ENCODE measurements at regions not wholly inside any gene's neighbourhood (a gene's known extent, or its start where the extent isn't known, plus 50 kb on each side); places are given as distances from the start of the nearest gene placed in this dataset.

DNA sequence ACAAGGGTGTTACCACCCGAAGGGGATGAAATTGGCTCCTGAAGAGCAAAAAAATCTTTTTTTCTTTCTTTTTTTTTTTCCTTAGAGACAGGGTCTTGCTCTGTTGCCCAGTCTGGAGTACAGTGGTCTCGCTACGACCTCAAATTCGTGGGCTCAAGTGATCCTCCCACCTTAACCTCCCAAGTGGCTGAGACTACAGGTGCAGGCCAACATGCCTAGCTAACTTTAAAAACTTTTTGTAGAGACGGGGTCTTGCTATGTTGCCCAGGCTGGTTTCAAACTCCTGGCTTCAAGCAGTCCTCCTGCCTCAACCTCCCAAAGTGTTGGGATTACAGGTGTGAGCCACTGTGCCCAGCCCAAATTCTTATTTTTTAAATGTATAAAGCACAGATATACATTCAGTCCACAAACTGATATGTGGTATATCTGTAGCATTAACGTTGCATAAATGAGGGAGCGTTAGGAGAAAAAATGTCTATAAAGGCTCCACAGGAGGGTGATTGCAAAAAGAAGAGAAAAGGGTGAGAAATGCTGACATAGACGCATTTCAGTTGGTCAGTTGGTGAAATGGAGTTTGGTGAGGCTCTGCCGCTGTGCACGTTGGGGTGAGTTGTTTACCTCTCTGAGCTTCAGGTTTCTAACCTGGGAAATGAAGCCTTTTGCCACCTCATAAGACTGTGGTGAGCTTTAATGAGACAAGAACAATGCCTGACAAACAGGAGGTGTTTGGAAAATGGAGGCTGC lies 100.7 kb upstream of the PODXL start:
- no peak for DNase-seq

GRCh38 chr7:131655866-131656265 lies 99.4 kb upstream of the PODXL start:
- DNase-seq = no peak
- Mint-ChIP-seq H3K27me3 (peaks cover 6% of the 10 kb centered on the region), H3K9me3 (no peaks in the 10 kb centered on the region), H3K27ac (no peak overlapping the region), H3K36me3 (no peaks in the 10 kb centered on the region), H3K4me3 (no peak overlapping the region), H3K4me1 (no peaks in the 10 kb centered on the region)

More for the DNA sequence above, 100.7 kb upstream of the PODXL start:
- Mint-ChIP-seq H3K4me1 (no peaks in the 10 kb centered on the region), H3K4me3 (no peak overlapping the region), H3K27me3 (peaks cover 6% of the 10 kb centered on the region), H3K9me3 (no peaks in the 10 kb centered on the region), H3K27ac (no peak overlapping the region), H3K36me3 (no peaks in the 10 kb centered on the region)

DNA sequence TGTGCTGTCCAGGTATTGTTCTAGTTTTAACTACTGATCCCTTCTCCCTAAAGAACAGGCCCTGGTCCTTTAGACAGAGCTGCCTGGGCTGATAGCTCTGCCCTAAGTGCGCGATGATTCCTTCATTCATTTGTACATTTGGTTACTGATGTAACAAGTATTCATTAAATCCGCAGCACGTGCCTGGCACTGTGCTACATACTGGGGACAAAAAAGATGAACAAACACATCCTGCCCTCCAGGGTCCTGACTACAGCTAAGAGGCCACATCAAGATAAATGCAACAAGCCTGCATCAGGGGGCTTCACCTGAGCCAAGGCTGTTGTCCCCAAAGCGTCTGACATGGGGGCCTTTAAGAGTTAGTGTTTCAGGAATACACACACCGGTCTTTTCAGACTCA lies 99.0 kb upstream of the PODXL start:
- H3K9me3 Mint-ChIP-seq = no peaks in the 10 kb centered on the region

GRCh38 chr7:131654668-131655326 lies 98.4 kb upstream of the PODXL start:
- no peak overlapping the region for H3K27ac Mint-ChIP-seq
- peaks cover 6% of the 10 kb centered on the region for H3K27me3 Mint-ChIP-seq
- no peak overlapping the region for H3K4me3 Mint-ChIP-seq
- no peaks in the 10 kb centered on the region for H3K9me3 Mint-ChIP-seq
- DNase-seq = peak; percentile 81
- H3K36me3 Mint-ChIP-seq = no peaks in the 10 kb centered on the region
- no peaks in the 10 kb centered on the region for H3K4me1 Mint-ChIP-seq

More for the DNA sequence above, 99.0 kb upstream of the PODXL start:
- Mint-ChIP-seq H3K4me1 (no peaks in the 10 kb centered on the region), H3K36me3 (no peaks in the 10 kb centered on the region), H3K27ac (no peak overlapping the region), H3K4me3 (no peak overlapping the region), H3K27me3 (peaks cover 6% of the 10 kb centered on the region)
- no peak for DNase-seq

- H3K36me3 Mint-ChIP-seq = no peaks in the 10 kb centered on the region
- no peak overlapping the region for H3K27ac Mint-ChIP-seq
- no peak overlapping the region for H3K4me3 Mint-ChIP-seq
- H3K9me3 Mint-ChIP-seq = no peaks in the 10 kb centered on the region
- DNase-seq = no peak
- H3K27me3 Mint-ChIP-seq = peaks cover 6% of the 10 kb centered on the region
- no peaks in the 10 kb centered on the region for H3K4me1 Mint-ChIP-seq
Observed at GRCh38 chr7:131654249-131654558, 97.8 kb upstream of the PODXL start.

GRCh38 chr7:131653418-131654248 lies 97.2 kb upstream of the PODXL start:
- Mint-ChIP-seq H3K9me3 (no peaks in the 10 kb centered on the region), H3K4me3 (no peak overlapping the region), H3K27ac (no peak overlapping the region), H3K4me1 (no peaks in the 10 kb centered on the region), H3K27me3 (peaks cover 6% of the 10 kb centered on the region), H3K36me3 (no peaks in the 10 kb centered on the region)
- no peak for DNase-seq

DNA sequence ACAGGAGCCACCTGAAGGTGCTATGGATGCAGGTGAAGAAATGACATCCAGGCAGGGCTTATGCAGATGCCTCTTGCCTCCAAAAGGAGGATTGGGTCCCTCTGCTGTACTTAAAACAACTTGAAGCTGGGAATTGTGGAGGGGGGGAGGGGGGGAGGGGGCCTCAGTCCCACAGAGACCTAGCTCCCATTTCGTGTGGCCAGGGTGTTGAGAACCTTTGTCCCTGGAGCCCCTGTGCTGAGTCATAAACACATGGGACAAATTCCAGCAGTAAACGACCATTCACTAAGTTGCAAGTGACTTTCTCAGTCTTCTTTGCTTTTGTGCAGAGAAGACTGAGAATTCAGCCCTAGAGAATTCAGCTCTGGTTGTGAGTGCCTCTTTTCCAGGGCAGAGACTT lies 96.5 kb upstream of the PODXL start:
- Mint-ChIP-seq H3K36me3 (no peaks in the 10 kb centered on the region), H3K4me1 (no peaks in the 10 kb centered on the region), H3K9me3 (no peaks in the 10 kb centered on the region), H3K27ac (no peak overlapping the region), H3K4me3 (no peak overlapping the region), H3K27me3 (peaks cover 5% of the 10 kb centered on the region)
- no peak for DNase-seq

- Mint-ChIP-seq H3K27me3 (peaks cover 6% of the 10 kb centered on the region), H3K4me3 (no peak overlapping the region), H3K4me1 (no peaks in the 10 kb centered on the region), H3K9me3 (no peaks in the 10 kb centered on the region), H3K27ac (no peak overlapping the region), H3K36me3 (no peaks in the 10 kb centered on the region)
- no peak for DNase-seq
Observed at GRCh38 chr7:131652194-131652593, 95.8 kb upstream of the PODXL start.

DNA sequence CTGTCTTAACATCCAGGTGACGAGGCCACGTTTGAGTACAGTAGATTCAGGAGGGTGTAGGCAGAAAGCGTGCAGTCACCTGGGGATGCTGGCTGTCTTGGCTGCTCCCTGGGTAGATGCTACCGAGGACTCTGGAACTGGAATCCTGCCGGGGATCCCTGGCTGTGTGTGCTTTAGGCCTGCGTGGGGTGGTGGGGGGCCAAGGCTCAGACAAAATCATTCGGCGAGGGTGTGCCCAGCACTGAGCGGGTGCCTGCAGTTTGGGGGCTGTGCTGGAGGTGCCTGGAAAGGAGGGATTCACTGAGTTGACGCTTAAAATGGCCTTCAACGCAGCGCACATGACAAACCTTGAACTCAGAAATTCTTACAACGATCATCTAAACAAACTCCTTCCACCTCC lies 93.5 kb upstream of the PODXL start:
- DNase-seq = no peak
- H3K27me3 Mint-ChIP-seq = peaks cover 6% of the 10 kb centered on the region
- no peaks in the 10 kb centered on the region for H3K36me3 Mint-ChIP-seq
- no peak overlapping the region for H3K4me3 Mint-ChIP-seq
- no peak overlapping the region for H3K27ac Mint-ChIP-seq
- no peaks in the 10 kb centered on the region for H3K9me3 Mint-ChIP-seq
- H3K4me1 Mint-ChIP-seq = no peaks in the 10 kb centered on the region

DNA sequence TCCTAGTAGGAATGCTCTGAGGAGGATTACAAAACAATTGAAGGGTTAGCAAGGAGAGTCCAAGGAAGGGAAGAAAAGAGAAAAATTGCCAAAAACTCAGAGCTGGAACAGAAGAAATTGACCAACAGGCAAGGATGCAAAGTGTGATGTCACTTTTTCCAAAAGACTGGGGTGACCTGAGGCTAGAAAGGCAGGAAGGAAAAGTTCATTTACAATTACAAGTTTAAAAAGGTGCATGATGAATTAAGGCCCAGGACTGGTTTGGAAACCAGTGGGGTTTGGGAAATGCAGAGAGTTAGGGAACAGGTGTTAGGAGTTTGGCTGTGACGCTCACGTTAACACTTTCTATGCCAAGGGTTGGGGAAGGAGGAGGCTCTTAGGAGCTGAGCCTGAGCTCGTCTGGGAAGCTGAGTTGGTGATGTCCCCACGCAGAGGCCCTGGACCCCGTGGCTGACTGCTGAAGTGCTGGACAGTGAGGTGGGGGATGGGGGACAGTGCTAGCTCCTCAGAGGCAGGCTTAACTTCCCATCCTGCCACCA lies 92.6 kb upstream of the PODXL start:
- no peak overlapping the region for H3K27ac Mint-ChIP-seq

DNA sequence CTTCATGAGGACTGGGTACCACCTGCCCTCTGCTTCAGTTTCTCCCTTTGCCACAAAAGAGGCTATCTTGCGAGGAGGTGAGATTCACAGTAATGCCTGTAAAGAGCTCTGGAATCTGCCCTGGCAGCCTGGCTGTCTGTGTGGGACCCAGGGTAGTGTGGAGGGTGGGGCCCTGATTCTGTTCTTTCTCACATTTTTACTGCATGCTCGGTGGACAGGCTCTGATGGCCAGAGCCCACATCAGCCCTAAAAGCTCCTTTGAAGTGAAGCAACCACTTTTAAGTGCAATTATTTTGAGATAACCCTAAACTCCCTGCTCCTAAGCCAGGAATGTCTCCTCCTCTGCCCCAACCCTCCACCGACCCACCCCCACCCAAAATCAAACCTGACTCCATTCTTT lies 92.1 kb upstream of the PODXL start:
- H3K27ac Mint-ChIP-seq = no peak overlapping the region
- H3K36me3 Mint-ChIP-seq = no peaks in the 10 kb centered on the region
- H3K9me3 Mint-ChIP-seq = no peaks in the 10 kb centered on the region
- peaks cover 6% of the 10 kb centered on the region for H3K27me3 Mint-ChIP-seq
- H3K4me1 Mint-ChIP-seq = no peaks in the 10 kb centered on the region
- no peak for DNase-seq
- no peak overlapping the region for H3K4me3 Mint-ChIP-seq

More for the DNA sequence above, 92.6 kb upstream of the PODXL start:
- peaks cover 6% of the 10 kb centered on the region for H3K27me3 Mint-ChIP-seq
- no peak for DNase-seq
- H3K36me3 Mint-ChIP-seq = no peaks in the 10 kb centered on the region
- H3K4me1 Mint-ChIP-seq = no peaks in the 10 kb centered on the region
- no peaks in the 10 kb centered on the region for H3K9me3 Mint-ChIP-seq
- no peak overlapping the region for H3K4me3 Mint-ChIP-seq

DNA sequence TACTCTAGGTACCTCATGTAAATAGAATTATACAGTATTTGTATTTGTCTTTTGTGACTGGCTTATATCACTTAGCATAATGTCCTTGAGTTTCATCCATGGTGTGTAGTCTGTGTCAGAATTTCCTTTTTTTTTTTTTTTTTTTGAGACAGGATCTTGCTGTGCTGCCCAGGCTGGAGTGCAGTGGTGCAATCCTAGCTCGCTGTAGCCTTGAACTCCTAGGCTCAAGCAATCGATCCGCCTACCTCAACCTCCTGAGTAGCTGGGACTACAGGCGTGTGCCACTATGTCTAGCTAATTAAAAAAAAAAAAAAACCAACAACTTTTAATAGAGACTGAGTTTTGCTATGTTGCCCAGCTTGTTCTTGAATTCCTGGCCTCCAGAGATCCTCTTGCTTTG lies 89.8 kb upstream of the PODXL start:
- Mint-ChIP-seq H3K9me3 (no peaks in the 10 kb centered on the region), H3K27me3 (peaks cover 3% of the 10 kb centered on the region), H3K4me1 (no peaks in the 10 kb centered on the region), H3K36me3 (no peaks in the 10 kb centered on the region), H3K27ac (no peak overlapping the region), H3K4me3 (no peak overlapping the region)
- DNase-seq = no peak

DNA sequence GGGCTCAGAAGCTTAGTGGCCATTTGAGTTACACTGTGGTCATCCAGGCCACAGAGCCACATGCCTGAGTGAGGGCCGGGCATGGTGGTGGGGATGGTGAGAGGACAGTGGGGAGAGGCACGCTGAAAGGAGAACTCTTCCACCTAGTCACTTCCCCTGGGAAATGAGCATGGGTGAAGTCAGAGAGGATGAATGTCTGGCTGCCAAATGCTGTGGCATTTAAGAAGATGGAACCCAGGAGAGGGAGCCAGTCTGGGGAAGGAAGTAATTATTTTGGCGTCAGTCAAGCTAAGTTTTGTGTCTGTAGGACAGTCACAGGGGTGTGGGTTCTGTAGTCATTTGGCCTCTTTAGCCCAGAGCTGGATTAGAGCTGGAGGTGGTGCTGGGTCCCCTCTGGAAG lies 86.0 kb upstream of the PODXL start:
- DNase-seq = no peak
- no peaks in the 10 kb centered on the region for H3K36me3 Mint-ChIP-seq
- no peak overlapping the region for H3K4me3 Mint-ChIP-seq
- no peaks in the 10 kb centered on the region for H3K9me3 Mint-ChIP-seq
- H3K27ac Mint-ChIP-seq = no peak overlapping the region
- no peaks in the 10 kb centered on the region for H3K27me3 Mint-ChIP-seq
- H3K4me1 Mint-ChIP-seq = no peaks in the 10 kb centered on the region

- no peaks in the 10 kb centered on the region for H3K4me1 Mint-ChIP-seq
- no peaks in the 10 kb centered on the region for H3K9me3 Mint-ChIP-seq
- no peak overlapping the region for H3K4me3 Mint-ChIP-seq
- no peaks in the 10 kb centered on the region for H3K27me3 Mint-ChIP-seq
- no peak for DNase-seq
- H3K27ac Mint-ChIP-seq = no peak overlapping the region
- no peaks in the 10 kb centered on the region for H3K36me3 Mint-ChIP-seq
Observed at GRCh38 chr7:131640686-131641085, 84.3 kb upstream of the PODXL start.

- Mint-ChIP-seq H3K9me3 (no peaks in the 10 kb centered on the region), H3K4me1 (no peaks in the 10 kb centered on the region), H3K27me3 (no peaks in the 10 kb centered on the region), H3K27ac (no peak overlapping the region), H3K4me3 (no peak overlapping the region), H3K36me3 (no peaks in the 10 kb centered on the region)
- DNase-seq = no peak
Observed at GRCh38 chr7:131638641-131639430, 82.4 kb upstream of the PODXL start.

All from activated naive CD8-positive, alpha-beta T cell treated with anti-CD3 and anti-CD28 coated beads for 36 hours (primary cell).